ENCODE measurements at regions not wholly inside any gene's neighbourhood (a gene's known extent, or its start where the extent isn't known, plus 50 kb on each side); places are given as distances from the start of the nearest gene placed in this dataset.

- Histone ChIP-seq H3K9me3 (replicated peaks in 1 of 3) (no peaks in the 10 kb centered on the region), H3K27me3 (no peaks in the 10 kb centered on the region), H3K36me3 (replicated peaks in 1 of 2) (no peaks in the 10 kb centered on the region), H3K27ac (no peak overlapping the region), H3K4me1 (replicated peaks in 1 of 2) (no peaks in the 10 kb centered on the region), H3K4me3 (no peak overlapping the region)
- intact Hi-C loops (cut with DNase I): no loop called here
- no peak for TF ChIP-seq POLR2A (IDR thresholded peaks at IDR 0.05)
- no peak for TF ChIP-seq CTCF (IDR thresholded peaks at IDR 0.05)
- 48 to 54% (median 53%) methylated on average over 1 of the region's 1 CpG for WGBS, 4 donors
- no peak for DNase-seq
Observed at GRCh38 chr2:146228020-146228393, 1616.8 kb upstream of the ACVR2A start.

- no peak for DNase-seq
- H3K9me3 ChIP-seq (replicated peaks in 1 of 3): no peaks in the 10 kb centered on the region
- no peaks in the 10 kb centered on the region for H3K4me1 ChIP-seq (replicated peaks in 1 of 2)
- intact Hi-C loops (cut with DNase I): no loop called here
- H3K27me3 ChIP-seq: no peaks in the 10 kb centered on the region
- 67 to 69% (median 68%) methylated on average over 7 of the region's 7 CpGs for WGBS, 4 donors
- no peak overlapping the region for H3K27ac ChIP-seq
- TF ChIP-seq CTCF (IDR thresholded peaks at IDR 0.05): no peak
- TF ChIP-seq POLR2A (IDR thresholded peaks at IDR 0.05): no peak
- H3K4me3 ChIP-seq: no peak overlapping the region
- no peaks in the 10 kb centered on the region for H3K36me3 ChIP-seq (replicated peaks in 1 of 2)
Observed at GRCh38 chr2:146227152-146228019, 1617.4 kb upstream of the ACVR2A start.

- Histone ChIP-seq H3K36me3 (replicated peaks in 1 of 2) (no peaks in the 10 kb centered on the region), H3K27ac (no peak overlapping the region), H3K9me3 (replicated peaks in 1 of 3) (no peaks in the 10 kb centered on the region), H3K4me1 (replicated peaks in 1 of 2) (no peaks in the 10 kb centered on the region), H3K4me3 (no peak overlapping the region), H3K27me3 (no peaks in the 10 kb centered on the region)
- TF ChIP-seq POLR2A (IDR thresholded peaks at IDR 0.05) (no peak), CTCF (IDR thresholded peaks at IDR 0.05) (no peak)
- no peak for DNase-seq
- intact Hi-C loops (cut with DNase I): no loop called here
- 79 to 93% (median 82%) methylated on average over 2 of the region's 2 CpGs for WGBS, 4 donors
Observed at GRCh38 chr2:146226077-146226476, 1618.8 kb upstream of the ACVR2A start.

- TF ChIP-seq POLR2A (IDR thresholded peaks at IDR 0.05) (no peak), CTCF (IDR thresholded peaks at IDR 0.05) (no peak)
- Histone ChIP-seq H3K4me3 (no peak overlapping the region), H3K36me3 (replicated peaks in 1 of 2) (no peaks in the 10 kb centered on the region), H3K27me3 (no peaks in the 10 kb centered on the region), H3K27ac (no peak overlapping the region), H3K4me1 (replicated peaks in 1 of 2) (no peaks in the 10 kb centered on the region), H3K9me3 (replicated peaks in 1 of 3) (no peaks in the 10 kb centered on the region)
- WGBS, 4 donors: 55 to 77% (median 75%) methylated on average over 2 of the region's 2 CpGs
- no peak for DNase-seq
- intact Hi-C loops (cut with DNase I): no loop called here
Observed at GRCh38 chr2:146221826-146222225, 1623.0 kb upstream of the ACVR2A start.
